Esophagus squamous epithelium (tissue), 5 donors: ENCODE measurements at regions not wholly inside any gene's neighbourhood (a gene's known extent, or its start where the extent isn't known, plus 50 kb on each side); places are given as distances from the start of the nearest gene placed in this dataset.
"Not testable (repeated sequence)": the region's sequence is repeated elsewhere in the genome, so short reads cannot be mapped to it uniquely, and the experiment has no call there.

ENCODE experiments used
- DNase-seq: peaks from one replicate; lab custom pipeline; 2025; lab: John Stamatoyannopoulos, UW
- H3K27ac ChIP-seq, 4 donors: fragments of 200-600 bp; sonication (generic); one replicate each; pipeline ENCODE4 v1.5.1; 2016 to 2019; ENCODE audit warnings: mild to moderate bottlenecking in 1 of 4
- H3K27me3 ChIP-seq, 4 donors: fragments of 200-600 bp; sonication (generic); 1 replicate in 3 of 4; 2 replicates in 1 of 4; pipeline versions ENCODE4 v1.5.1 to v1.6.0; 2017 to 2021; ENCODE audit warnings: antibody characterized with exemption in 1 of 4
- H3K36me3 ChIP-seq, 3 donors: fragments of 200-600 bp; sonication (generic); one replicate each; pipeline ENCODE4 v1.5.1; 2016 to 2019
- H3K4me1 ChIP-seq, 3 donors: fragments of 200-600 bp; sonication (generic); one replicate each; pipeline ENCODE4 v1.5.1; 2017 to 2019
- H3K4me3 ChIP-seq, 4 donors: fragments of 200-600 bp; sonication (generic); 1 replicate in 3 of 4; 2 replicates in 1 of 4; pipeline ENCODE4 v1.5.1; 2016 to 2019; ENCODE audit warnings: mild to moderate bottlenecking in 2 of 4, moderate library complexity in 1 of 4
- H3K9me3 ChIP-seq, 3 donors: fragments of 200-600 bp; sonication (generic); one replicate each; pipeline ENCODE4 v1.5.1; 2016 to 2019
- CTCF ChIP-seq, 6 experiments: fragments of 450-650 bp in 4 of 6; fragments of 200-600 bp in 2 of 6; sonication (generic) in 2 of 6; IDR thresholded peaks; one replicate each; pipeline ENCODE4 v1.5.1; 2016 to 2019; ENCODE audit warnings: antibody characterized with exemption in 6 of 6, mild to moderate bottlenecking in 4 of 6, moderate library complexity in 4 of 6
- POLR2A ChIP-seq, 4 donors: fragments of 450-650 bp; IDR thresholded peaks; one replicate each; pipeline ENCODE4 v1.6.1; 2017; ENCODE audit warnings: antibody characterized with exemption in 4 of 4, mild to moderate bottlenecking in 4 of 4, moderate library complexity in 3 of 4
- whole genome bisulfite sequencing, 2 donors: methylation state at CpG; one replicate each; pipeline ENCODE4 v1.1.5; 2018; 5-methylcytosine and 5-hydroxymethylcytosine counted together
- intact Hi-C: fragments of 100-400 bp; cut with DNase I; formaldehyde crosslinking; loops from one replicate; pipeline ENCODE4 v1.15.0; 2022
- donor health status: DM: yes; HTN: yes; CAD: no.

- Histone ChIP-seq H3K36me3 (no peaks in the 10 kb centered on the region), H3K4me3 (no peak overlapping the region), H3K9me3 (no peaks in the 10 kb centered on the region), H3K4me1 (peaks cover 13 to 19% (median 14%) of the 10 kb centered on the region in 3 donors), H3K27ac (no peak overlapping the region), H3K27me3 (no peaks in the 10 kb centered on the region)
- TF ChIP-seq CTCF (IDR thresholded peaks at IDR 0.05), result no peak
- TF ChIP-seq POLR2A (IDR thresholded peaks at IDR 0.05), result no peak
- 0 to 27% methylated on average over 1 of the region's 1 CpG for WGBS, 2 donors
- DNase-seq, result no peak
- intact Hi-C loops, result no loop called here
Observed at GRCh38 chr4:13921805-13922204, 294.3 kb upstream of the BOD1L1 start.

GRCh38 chr4:13922459-13922858 lies 294.9 kb upstream of the BOD1L1 start:
- no peak overlapping the region for H3K4me3 ChIP-seq
- intact Hi-C loops, result no loop called here
- no peaks in the 10 kb centered on the region for H3K36me3 ChIP-seq
- H3K4me1 ChIP-seq, result peaks cover 13 to 19% (median 14%) of the 10 kb centered on the region in 3 donors
- WGBS, 2 donors, result 91 to 93% methylated on average over 2 of the region's 2 CpGs
- no peaks in the 10 kb centered on the region for H3K27me3 ChIP-seq
- H3K27ac ChIP-seq, result no peak overlapping the region
- no peaks in the 10 kb centered on the region for H3K9me3 ChIP-seq
- DNase-seq, result no peak
- TF ChIP-seq POLR2A (IDR thresholded peaks at IDR 0.05) (no peak), CTCF (IDR thresholded peaks at IDR 0.05) (no peak)

- Histone ChIP-seq H3K4me1 (peaks cover 13 to 19% (median 14%) of the 10 kb centered on the region in 3 donors), H3K27me3 (no peaks in the 10 kb centered on the region), H3K4me3 (no peak overlapping the region), H3K36me3 (no peaks in the 10 kb centered on the region), H3K27ac (no peak overlapping the region), H3K9me3 (no peaks in the 10 kb centered on the region)
- intact Hi-C loops, result no loop called here
- DNase-seq, result no peak
- 48 to 55% methylated on average over 4 of the region's 4 CpGs for WGBS, 2 donors
- TF ChIP-seq CTCF (IDR thresholded peaks at IDR 0.05) (no peak), POLR2A (IDR thresholded peaks at IDR 0.05) (no peak)
Observed at GRCh38 chr4:13922873-13923645, 295.5 kb upstream of the BOD1L1 start.

GRCh38 chr4:13924900-13925299 lies 297.4 kb upstream of the BOD1L1 start:
- DNase-seq, H3K36me3 ChIP-seq, intact Hi-C loops, H3K27me3 ChIP-seq, H3K4me3 ChIP-seq, H3K27ac ChIP-seq, H3K9me3 ChIP-seq: not testable (repeated sequence)
- peaks cover 13 to 19% (median 14%) of the 10 kb centered on the region in 3 donors for H3K4me1 ChIP-seq
- WGBS, 2 donors, result 75 to 86% methylated on average over 1 of the region's 1 CpG

GRCh38 chr4:13928214-13928613 lies 300.7 kb upstream of the BOD1L1 start:
- Histone ChIP-seq H3K27ac (no peak overlapping the region), H3K4me1 (no peaks in the 10 kb centered on the region), H3K9me3 (no peaks in the 10 kb centered on the region), H3K27me3 (no peaks in the 10 kb centered on the region), H3K36me3 (no peaks in the 10 kb centered on the region), H3K4me3 (no peak overlapping the region)
- intact Hi-C loops, result no loop called here
- no peak for DNase-seq
- 76 to 80% methylated on average over 7 of the region's 7 CpGs for WGBS, 2 donors
- TF ChIP-seq POLR2A (IDR thresholded peaks at IDR 0.05), result no peak
- TF ChIP-seq CTCF (IDR thresholded peaks at IDR 0.05), result no peak
